NCI-H2227 treated with DMSO at 0.1 percent for 48 hours (cell line): ENCODE measurements at regions not wholly inside any gene's neighbourhood (a gene's known extent, or its start where the extent isn't known, plus 50 kb on each side); places are given as distances from the start of the nearest gene placed in this dataset.
"Not testable (repeated sequence)": the region's sequence is repeated elsewhere in the genome, so short reads cannot be mapped to it uniquely, and the experiment has no call there.

ENCODE experiments used
- DNase-seq: peaks from one replicate; lab custom pipeline; 2025; lab: John Stamatoyannopoulos, UW

DNA sequence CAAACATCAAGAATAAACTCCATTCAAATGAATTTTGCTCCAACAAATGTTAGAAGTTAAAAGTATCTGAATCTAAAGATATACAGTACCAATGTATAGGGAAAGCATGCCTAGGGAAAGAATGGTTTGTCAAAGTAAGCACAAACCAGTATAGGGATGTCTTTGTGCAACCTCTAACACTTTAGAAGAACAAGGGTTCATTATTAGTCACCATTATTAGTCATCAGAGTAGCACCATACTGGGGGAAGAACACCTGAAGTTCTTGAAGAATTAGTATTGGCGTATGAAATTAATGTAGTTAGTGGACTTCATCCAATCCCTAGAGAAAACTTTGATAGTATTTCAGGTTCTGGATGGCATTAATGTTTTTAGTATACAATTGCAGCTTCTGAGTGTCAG, 943.7 kb downstream of the METTL15 start:
- no peak for DNase-seq

DNA sequence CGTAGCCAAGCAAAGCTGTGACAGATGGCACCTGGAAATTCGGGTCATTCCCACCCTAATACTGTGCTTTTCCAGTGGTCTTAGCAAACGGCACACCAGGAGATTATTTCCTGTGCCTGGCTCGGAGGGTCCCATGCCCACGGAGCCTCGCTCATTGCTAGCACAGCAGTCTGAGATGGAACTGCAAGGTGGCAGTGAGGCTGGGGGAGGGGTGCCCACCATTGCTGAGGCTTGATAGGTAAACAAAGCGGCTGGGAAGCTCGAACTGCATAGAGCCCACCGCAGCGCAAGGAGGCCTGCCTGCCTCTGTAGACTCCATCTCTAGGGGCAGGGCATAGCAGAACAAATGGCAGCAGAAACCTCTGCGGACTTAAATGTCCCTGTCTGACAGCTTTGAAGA, 942.8 kb downstream of the METTL15 start:
- not testable (repeated sequence) for DNase-seq

DNA sequence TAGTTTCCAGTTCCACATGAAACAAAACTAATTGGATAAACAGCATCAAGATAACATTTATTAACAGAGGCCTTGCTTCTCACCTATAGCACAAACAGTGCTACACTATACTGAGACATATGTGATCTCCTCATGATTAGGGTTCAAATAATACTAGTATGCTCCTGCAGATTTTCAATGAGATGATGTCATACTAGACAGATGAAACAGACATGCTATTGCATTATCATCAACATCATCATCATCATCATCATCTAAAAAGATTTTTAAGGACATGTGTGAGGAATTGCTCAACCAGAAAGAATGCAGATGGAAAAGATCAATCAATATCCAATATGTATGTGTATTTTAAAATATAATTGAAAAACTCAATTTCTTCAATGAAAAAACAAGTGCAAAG, 932.3 kb downstream of the METTL15 start:
- no peak for DNase-seq

DNA sequence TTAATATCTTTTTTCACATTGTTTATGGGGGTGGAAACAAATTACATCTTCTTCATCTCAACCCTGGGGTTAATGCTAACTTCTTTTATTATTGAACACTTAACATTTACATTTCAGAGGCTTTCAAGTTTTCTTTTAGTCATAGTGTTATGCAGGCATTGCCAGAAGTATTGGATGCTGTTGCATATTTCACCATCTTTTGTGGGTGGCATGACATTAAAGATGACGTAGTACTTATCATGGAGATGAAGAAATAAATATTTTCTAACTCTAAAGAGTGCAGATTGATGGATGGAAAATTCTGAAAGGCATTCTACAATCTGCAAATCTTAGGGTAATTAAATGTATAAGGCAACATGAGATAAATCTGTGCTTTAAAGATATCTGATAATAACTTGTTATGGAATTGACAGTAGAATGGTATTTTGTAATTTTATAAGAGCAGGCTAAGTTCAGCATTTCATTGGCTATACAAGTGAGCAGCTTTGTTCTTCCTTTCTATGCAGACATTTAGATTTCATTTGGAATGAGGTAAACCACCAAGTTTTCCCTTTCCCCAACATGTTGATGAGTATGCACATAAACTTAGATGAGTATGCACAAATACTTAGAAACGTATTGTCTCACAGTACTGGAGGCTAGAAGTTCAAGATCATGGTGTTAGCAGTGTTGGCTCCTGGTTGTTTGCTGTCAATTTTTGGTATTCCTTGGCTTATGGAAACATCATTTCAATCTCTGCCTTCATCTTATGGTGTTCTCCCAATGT, 924.4 kb downstream of the METTL15 start:
- no peak for DNase-seq

DNA sequence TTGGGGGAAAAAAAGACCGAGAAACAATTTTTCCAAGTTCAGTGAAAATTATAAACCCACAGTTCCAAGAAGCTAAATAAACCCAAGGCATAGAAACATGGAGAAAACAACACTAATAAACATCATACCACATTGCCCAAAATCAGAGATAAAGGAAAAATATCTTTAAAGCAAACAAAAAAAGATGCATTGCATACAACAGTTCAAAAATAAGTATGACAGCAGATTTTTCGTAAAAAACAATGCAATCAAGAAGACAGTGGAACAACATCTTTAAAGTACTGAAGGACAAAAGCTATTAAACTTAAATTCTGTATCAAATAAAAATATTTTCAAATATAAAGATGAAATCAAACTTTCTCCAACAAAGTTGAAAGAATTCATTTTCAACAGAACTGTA, 921.3 kb downstream of the METTL15 start:
- DNase-seq: no peak

DNA sequence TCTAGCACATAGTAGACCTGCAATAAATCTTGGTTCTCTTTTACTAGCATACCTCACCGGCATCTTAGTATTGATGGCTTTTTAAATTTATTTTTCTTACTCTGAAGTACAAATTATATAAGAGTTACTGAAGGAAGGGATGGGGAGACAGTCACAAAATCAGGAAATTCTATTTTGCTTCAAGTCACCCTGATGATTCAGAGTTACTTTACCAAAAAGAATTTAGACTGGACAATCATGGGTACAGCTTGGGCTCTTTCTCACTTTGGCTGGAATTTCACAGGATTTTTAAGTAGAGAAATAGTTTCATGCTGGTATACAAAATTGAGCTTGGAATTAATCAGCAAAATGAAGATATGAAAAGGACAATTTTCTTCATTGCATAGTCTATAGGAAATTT, 919.2 kb downstream of the METTL15 start:
- no peak for DNase-seq

DNA sequence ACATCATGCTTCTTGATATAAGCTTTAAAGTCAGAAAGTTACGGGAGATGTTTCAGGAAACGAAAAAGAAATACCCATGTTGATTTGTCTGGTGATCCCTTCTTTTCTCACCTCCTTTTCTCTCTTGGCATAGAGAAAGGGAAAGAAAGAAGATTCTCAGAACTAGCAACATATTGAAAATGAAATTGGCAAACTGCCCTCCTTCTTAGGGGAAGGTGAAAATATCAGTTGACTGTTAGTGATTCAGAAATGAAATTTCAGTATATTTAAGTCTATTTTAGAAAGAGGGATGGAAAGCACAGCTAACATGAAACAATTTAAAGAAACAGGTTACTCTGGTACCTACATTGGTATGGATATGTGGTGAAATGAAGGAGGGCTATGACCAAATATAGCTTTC, 918.1 kb downstream of the METTL15 start:
- DNase-seq: no peak

DNA sequence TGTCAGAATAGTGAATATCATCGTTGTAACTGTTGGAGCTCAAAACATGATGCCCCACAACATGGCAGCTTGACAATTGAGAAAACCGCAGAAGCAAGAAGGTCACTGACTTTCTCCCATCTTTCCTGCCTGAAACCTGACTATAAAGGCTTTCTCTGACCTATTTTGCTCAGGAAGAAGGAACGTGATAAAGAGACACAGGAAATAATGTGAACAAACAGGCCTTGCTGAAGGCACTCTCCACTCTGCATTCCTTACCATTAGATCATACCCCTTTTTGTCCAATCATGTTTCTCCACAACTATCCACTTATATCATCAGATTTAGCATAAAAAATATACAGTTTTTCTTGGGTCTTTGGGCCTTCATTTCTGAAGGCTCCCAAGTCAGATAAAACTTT, 916.8 kb downstream of the METTL15 start:
- no peak for DNase-seq

DNA sequence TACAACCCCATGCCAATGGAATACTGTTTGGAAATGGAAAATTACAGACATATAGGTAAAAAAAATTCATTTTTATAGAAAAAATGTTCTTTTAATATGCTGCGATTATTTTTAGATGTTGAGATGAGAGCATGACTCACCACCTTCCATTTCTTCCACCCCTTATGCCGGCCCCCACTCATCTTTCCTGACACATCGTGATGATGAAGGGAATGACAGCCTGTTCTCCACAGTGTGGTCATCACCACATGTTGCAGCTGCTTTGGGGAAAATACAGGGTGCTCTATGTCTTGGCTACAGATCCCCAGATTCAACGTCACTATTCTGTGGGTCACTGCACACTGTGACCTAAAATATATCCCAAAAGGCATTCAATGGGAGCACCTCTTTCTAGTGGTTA, 916.2 kb downstream of the METTL15 start:
- DNase-seq: no peak

DNA sequence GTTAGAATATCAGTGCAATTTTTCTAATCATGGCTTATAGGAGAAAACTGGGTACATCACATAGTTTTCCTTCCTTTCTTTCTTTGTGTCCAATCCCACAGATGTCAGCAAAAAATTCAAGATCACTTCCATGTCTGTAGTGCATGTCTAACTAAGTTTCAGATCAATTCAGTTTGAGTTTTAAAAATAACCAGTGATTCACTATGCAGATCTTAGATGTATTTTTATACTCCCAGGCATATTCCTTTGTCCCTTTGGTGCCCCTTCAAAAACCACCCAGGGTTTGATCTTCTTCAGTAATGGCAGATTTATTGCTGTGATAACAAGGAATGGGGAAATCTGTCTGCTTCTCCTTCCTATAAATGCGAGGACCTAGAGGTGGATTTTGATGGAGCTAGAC, 915.6 kb downstream of the METTL15 start:
- DNase-seq: no peak

DNA sequence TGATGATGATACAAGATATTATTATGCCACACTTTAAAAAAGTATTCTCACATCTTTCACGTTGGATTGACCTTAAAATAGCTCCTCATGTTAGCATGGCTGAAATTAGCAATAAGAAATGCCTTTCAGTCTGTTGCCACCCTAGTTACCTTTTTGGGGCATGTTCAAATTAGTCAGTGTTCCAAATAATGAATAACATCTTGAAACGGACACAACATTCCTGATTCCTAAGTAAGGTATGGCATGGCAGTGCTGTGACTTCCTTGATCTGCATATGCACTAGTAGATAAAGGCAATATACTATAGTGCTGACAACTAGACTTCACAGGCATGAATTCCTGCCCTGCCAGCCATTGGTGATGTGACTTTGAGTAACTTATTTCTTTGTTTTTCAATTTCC, 914.5 kb downstream of the METTL15 start:
- DNase-seq: no peak

DNA sequence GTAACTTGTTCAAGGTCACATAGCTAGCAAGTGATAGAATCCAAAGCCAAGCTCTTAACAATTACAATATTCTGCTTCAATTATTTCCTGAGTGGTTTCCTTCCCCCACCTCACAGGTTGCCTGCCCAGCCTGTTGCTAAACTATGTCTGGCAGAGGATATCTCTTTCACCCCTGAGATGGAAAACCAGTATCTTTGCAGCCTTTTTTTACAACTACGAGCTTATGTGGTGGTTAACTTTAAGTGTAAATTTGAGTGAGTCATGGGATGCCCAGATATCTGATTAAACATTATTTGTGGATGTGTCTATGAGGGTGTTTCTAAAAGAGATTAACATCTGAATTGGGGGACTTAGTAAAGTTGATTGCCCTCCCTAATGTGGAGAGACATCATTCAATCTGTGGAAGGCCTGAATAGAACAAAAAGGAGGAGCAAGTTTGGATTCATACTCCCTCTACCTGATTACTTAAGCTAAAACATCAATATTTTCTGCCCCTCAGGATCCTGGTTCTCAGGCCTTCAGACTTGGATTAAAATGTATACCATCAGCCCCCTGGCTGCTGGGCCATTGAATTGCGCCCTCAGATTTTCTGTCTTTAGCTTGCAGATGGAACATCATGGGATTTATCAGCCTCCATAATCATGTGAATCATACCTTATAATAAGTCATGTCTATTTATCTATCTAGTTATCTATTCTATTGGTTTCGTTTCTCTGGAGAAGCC, 911.9 kb downstream of the METTL15 start:
- DNase-seq: no peak

DNA sequence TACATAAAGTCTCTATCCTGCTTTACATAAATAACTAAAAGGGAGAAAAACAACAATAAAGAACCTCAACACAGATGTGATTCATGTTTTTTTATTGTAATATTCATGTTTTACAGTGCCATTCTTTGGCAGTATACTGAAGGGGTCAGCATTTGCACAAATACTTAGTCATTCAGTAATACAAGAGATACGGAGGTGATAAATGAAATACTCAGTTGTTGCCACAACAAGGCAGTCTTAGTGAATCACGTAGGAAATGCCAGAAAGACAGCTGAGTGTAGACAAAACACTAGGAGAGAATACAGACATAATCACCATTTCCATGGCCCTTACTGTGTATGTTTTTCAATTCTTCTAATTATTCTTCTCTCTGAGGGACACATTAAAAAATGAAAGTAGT, 910.4 kb downstream of the METTL15 start:
- DNase-seq: no peak

DNA sequence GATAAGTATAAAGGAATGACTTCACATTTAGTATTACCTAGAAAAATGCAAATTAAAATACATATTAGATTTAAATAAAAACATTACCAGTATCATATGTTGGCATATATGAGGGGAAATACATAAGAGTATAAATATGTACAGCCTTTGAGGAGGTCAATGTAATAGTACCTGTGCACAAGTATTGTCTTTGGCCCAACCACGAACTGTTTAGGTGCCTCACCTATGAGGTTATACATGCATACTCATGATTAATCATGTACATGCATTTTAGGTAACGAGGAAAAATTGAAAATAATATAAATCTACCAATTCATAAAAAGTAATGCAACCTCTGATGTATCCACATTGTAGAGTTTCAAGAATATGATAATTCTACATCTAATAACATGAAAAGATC, 909.8 kb downstream of the METTL15 start:
- DNase-seq: no peak

DNA sequence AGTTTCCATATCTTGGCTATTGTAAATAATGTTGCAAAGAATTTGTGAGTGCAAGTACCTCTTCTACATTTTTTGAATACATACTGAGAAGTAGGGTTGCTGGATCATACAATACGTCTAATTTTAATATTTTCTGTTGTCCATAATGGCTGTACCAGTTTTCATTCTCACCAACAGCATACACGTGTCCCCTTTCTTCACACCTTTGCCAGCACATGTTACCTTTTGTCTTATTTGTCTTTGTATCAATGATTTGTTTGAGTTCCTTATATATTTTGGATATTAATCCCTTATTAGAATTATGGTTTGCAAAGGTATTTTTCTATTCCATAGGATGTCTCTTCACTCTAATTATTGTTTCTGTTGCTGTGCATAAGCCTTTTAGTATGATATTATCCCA, 904.3 kb downstream of the METTL15 start:
- DNase-seq: no peak

DNA sequence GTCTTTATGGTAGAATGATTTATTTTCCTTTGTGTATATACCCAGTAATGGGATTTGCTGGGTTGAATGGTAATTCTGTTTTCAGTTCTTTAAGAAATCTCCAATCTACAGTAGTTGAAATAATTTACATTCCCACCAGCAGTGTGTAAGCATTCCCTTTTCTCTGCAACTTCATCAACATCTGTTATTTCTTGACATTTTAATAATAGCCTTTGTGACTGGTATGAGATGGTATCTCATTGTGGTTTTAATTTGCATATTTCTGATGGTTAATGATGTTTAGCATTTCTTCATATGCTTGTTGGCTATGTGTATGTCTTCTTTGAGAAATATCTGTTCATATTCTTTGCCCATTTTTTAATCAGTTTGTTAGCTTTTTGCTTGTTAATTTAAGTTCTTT, 901.2 kb downstream of the METTL15 start:
- no peak for DNase-seq

DNA sequence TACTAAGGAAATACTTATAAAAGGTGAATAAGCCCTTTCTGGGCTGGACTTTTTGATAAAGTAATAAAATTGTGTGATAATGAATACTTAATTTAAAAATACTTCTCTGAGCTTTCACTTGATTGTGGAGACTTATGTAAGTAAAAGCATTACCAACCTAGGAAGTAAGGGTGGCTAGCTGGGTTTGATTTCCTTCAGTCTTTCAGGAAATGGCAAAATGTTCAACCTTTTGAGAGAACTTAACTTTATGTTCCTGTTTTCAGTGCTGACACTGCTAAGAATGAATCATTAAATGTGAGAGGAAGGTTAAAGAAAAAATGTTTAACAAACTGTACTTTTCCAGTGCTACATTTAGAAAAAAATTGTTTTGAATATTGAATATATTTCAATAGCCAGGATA, 900.3 kb downstream of the METTL15 start:
- DNase-seq: no peak

DNA sequence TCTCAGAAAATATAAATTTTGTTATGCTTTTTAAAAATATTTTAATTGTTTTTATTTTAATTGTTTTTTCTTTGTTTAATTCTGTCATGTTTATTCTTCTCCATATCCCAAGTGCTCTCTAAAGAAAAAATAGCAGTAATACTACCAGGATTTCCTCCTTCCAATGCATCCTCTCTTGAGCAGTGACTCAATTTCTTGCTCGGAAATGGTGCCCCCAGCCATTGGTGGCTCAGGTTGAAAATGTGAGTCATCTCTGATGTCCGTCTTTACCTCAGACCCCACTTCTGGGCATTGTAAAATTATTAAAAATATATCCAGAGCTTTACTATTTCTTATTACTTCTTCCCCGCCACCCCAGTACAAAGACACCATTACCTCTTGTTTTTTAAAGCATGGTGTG, 898.5 kb downstream of the METTL15 start:
- no peak for DNase-seq

DNA sequence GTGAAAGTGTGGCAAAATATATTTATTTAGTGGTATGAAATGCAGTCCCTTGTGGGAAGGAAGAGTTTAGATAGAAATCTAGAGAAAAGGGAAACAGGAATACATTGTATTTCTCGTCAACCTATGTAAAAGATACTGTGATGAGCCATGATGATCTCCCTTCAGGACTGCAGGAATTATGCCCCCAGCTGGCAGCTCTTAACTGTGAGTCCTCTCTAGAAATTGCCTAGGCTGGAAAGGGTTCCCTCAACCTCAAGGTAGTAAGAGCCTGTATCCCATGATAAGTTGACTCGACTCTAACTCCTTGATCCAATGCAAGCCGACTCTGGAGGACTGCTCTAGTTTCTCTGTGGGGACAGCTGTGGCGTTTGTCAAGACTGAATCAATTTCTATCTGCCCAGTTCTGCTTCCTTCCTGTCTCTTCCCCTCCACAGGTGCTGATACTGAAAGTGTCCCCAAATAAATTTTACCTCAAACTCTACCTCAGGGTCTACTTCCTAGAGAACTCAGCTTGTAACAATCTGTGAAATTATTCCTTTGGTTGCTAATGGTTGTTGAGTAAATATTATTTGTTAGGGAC, 897.3 kb downstream of the METTL15 start:
- DNase-seq: no peak

DNA sequence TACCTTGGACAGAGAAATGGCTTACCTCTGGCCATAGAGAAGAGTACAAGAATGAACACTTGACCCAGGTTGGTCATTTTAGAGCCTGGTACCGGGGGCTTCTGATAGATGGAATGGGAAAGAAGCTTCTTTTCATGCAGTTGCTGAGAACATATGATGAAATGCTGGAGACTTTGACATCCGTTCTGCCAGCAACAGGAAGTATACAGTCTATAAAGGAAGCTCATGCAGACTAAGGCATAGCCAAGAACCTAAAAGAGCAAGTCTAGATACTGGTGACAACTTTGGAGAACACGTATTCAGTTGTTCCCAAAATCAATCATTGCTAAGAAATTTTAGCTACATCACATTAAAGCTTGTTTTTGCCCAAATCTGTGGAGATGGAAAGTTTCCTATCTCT, 894.6 kb downstream of the METTL15 start:
- DNase-seq: no peak

DNA sequence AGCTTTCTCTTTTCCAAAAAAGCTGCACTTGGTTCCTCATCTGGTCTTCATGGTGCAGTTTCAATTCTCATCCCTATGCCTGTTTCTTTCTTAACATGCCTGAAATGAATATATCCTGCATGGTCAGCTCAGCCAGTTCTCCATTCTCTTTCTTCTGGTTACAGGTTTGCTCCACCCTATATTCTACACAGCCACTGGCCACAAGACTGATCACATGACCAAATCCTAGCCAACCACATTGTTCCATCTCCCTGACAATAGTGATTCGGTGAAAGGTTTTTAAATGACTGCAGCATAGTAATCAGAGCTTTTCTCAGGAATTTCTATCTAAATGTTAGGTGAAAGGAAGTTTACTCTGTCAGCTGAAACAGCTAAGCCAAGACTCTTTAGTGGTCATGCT, 891.4 kb downstream of the METTL15 start:
- no peak for DNase-seq

DNA sequence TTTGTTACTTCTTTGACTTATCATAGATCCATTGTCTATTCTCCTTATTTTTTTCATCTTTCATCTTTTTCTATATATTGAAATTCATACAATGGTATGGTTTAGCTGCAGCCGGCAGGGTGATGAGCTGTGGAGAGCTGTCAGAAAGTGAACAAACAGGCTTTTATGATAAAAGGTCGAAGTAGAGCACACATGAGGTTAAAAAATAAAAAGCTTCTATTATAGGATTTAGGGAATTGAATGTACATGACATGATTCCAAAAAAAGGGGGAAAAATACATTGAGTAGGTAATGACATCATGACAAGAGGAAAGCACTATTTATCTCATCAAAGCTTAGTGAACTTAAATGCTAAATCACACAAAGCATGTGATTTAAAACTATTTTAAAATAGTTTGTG, 884.8 kb downstream of the METTL15 start:
- no peak for DNase-seq

DNA sequence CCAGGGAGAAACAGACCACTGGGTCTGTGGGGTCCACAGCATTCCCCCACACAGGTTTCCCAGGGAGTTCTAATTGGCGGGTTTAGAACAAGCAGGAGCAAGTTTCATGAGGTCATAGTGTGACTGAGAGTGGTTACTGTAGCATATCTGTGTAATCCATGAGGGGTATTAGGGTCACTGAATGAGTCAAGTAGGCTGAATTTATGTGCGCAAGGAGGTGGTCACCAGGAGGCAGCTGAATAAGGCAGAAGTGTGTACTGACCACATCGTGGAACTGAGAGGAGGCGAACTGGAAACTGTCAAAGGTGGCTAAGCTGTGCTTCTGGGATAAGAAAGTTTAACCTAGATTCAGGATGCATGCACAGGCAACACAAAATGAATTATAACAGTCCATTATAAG, 876.0 kb downstream of the METTL15 start:
- no peak for DNase-seq

DNA sequence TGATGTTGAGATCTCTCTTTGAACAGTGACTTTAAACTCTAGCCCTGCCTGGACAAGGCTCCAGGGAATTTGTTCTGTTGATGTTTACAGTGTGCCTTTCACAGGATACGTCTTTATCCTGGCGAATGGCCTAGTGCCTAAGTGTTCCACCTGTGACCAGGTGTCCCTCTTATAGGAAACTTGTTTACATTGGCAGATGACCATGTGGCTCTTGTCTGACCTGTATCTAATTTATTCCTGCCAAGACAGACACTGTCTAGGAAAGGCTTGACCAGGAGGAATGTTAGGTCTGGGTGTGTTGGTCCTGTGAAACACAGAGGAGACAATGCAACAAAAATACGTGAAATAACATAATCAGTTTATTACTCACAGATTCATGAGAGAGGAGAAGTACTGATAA, 875.6 kb downstream of the METTL15 start:
- no peak for DNase-seq
